ENCODE measurements at regions not wholly inside any gene's neighbourhood (a gene's known extent, or its start where the extent isn't known, plus 50 kb on each side); places are given as distances from the start of the nearest gene placed in this dataset.

DNA sequence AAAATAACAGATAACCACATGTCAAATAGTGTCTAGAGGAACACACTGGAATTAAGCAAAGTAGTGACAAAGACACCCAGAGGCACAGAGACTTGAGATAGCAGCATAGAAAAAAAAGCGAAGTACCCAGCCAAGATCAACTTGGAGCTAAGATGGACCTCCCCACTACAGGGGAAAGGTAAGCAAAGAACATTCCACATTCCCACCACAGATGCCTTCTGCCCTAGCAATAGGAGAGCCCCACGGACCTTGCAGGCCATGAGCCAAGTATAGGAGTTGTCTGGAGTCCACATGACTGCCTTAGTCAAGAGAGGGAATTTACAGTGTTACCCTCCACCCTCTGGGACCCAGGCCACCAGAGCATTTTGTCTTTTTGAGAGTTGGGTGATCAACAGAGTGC, 110.7 kb upstream of the SPRY2 start:
- no peak for DNase-seq

DNA sequence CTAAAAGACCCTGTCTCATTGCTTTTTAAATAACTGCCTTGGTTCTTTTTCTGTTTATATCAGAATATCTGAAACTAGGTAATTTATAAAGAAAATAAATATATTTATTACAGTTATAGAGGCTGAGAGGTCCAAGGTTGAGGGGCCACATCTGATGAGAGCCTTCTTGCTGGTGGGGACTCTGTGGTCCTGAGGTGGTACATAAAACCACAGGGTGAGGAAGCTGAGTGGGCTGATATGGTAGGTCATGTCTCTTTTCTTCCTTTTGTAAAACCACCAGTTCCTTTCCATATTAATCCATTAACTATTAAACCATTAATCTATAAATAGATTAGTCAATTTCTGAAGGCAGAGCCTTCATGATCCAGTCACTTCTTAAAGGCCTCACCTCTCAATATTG, 109.5 kb upstream of the SPRY2 start:
- DNase-seq = no peak

GRCh38 chr13:80448725-80449124, 107.8 kb upstream of the SPRY2 start:
- no peak for DNase-seq

GRCh38 chr13:80447747-80448146, 106.8 kb upstream of the SPRY2 start:
- no peak for DNase-seq

DNA sequence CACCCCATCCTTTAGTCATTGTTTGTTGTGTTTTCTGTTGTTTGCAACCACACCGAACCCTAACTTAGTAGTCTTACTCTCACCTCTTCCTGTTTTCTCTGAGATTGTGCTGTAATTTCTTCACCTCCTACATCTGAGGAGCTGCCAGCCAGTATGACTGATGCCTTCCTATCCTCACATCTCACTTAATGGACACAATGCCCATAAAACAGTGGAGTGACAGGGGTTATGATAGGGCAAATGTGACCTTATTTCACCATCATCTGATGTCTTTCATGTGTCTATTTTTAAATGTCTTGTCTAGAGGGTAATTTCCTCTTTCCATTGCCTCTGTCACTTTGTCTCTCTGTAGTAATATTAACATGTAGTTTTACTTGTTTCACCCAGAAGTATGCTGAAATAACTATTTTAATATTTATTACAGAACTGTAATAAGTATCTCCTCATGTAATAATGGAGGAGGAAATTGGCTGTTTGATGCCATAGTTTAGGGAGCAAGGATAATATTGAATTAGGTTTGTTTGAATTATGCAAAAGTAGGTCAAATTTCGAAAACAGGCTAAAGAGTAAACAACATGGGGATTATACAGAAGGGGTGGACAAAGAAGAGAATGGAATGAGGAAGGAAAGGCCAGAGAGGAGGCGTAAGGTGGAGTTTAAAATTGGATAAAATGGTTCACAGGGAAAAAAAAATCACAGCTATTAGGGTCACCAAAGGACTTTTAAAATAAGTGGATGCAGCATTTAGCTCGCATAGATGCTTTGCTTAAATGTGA, 103.5 kb upstream of the SPRY2 start:
- no peak for DNase-seq

DNA sequence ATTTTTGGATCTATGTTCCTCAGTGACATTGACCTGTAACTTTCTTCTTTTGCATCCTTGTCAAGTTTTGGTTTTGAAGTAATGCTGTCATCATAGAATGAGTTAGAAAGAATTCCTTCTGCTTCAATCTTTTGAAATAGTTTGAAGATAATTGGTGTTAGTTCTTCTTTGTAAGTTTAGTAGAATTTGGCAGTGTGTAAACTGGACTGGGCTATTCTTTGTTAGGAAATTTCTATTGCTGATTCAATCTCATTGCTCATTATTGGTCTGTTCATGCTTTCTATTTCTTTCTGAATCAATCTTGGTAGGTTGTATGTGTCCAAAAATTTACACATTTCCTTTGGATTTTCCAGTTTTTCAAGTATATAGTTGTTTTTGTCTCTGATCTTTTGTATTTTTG, 101.7 kb upstream of the SPRY2 start:
- DNase-seq = no peak

DNA sequence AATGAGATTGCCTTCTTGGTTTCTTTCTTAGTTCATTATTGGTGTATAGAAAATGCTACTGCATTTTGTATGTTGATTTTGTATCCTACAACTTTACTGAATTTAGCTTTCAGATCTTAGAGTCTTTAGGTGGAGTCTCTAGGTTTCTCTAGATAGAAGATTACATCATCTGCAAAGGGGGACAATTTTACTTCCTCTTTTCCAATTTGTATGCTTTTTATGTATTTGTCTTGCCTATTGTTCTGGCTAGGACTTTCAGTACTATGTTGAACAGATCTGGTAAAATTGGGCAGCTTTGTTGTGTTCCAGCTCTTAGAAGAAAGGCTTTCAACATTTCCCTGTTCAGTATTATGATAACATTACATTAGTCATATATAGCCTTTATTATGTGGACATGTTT, 101.0 kb upstream of the SPRY2 start:
- no peak for DNase-seq

DNA sequence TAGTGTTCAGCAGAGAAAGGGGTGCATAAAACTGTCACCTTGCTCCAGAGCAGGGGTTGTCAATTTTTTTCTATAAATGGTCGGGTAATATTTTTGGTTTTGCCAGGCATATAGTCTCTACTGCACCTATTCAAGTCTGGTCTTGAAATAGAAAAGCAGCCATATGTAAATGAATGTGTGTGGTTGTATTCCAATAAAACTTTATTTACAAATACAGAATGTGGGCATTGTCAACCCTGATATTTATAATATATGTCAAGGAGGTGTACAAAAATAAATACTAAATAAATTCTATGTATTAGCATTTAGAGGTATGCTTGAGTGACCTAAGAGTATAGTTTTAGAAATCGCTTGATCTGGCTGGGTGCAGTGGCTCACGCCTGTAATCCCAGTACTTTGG, 97.6 kb upstream of the SPRY2 start:
- DNase-seq = no peak

DNA sequence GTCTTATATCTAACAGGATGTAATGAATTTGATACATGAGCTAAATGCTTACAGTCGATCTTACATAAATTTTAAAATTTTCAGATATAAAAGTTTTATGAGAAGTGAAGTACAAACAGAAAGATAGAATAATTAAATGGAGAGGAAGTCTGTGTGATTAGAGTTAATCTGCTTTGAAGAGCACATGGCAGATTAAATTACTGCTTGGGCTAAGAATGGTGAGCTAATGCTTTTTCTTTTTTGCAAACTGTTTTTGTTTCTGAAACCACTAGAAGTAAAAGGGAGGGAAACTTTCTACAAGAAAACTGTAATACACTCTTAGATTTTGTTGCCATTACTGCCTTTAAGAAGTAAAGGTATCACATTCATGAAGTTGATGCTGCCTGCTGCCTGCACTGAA, 96.3 kb upstream of the SPRY2 start:
- DNase-seq = no peak

- DNase-seq = no peak
Observed at GRCh38 chr13:80436571-80437169, 95.7 kb upstream of the SPRY2 start.

DNA sequence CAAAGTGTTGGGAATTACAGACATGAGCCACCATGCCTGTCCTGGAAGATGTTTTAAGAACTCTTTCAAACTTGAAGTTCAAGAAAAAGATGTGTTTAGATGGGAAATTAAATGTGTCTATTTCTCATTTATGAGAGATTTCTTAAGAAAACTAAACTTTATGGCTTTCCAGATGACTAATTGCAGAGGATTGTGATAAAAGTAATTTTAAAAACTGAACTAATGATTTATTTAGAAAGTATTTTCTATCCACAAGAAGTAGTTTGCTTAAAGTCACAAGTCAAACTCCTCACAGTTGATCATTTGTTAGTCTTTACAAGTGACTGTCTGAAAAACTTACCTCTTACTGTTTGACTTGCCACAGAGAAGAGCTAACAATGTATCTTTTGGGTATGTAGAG, 89.6 kb upstream of the SPRY2 start:
- no peak for DNase-seq

- DNase-seq = no peak
Observed at GRCh38 chr13:80428349-80429096, 87.6 kb upstream of the SPRY2 start.

GRCh38 chr13:80419416-80419815, 78.5 kb upstream of the SPRY2 start:
- DNase-seq = no peak

DNA sequence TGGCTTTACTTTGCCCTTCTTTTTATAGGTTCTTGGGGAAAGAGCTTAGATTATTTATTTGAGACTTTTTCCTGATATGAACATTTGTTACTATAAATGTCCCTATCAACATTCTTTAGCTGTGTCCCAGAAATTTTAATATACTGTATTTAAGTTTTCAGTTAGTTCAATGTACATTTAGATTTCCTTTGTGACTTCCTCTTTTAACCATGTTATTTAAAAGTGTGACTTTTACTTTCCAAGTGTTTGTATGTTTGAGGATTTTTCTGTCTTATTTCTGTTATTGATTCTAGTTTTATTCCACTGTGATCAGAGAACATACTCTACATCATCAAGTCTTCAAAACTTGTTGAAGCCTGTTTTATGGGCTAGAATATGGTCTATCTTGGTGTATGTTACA, 72.7 kb upstream of the SPRY2 start:
- DNase-seq = no peak

DNA sequence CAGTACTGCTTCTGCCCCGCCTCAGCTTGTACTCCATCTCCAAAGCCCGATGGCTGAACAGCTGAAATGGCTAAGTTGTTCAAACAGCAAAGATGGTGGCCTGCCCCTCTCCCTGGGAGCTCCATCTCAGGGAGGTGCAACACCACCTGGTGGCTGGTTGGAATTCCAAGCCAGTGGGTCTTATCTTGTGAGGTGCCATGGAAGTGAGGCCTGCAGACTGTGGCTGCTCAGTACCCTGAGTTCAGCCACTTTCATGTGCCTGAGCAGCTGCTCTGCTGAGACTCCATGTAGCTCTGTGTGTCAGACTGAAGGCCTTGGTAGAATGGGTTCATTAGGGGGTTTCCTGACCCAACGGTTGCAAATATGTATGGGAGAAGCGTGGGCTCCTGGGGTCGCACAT, 67.3 kb upstream of the SPRY2 start:
- no peak for DNase-seq

- no peak for DNase-seq
Observed at GRCh38 chr13:80400865-80401426, 60.0 kb upstream of the SPRY2 start.

DNA sequence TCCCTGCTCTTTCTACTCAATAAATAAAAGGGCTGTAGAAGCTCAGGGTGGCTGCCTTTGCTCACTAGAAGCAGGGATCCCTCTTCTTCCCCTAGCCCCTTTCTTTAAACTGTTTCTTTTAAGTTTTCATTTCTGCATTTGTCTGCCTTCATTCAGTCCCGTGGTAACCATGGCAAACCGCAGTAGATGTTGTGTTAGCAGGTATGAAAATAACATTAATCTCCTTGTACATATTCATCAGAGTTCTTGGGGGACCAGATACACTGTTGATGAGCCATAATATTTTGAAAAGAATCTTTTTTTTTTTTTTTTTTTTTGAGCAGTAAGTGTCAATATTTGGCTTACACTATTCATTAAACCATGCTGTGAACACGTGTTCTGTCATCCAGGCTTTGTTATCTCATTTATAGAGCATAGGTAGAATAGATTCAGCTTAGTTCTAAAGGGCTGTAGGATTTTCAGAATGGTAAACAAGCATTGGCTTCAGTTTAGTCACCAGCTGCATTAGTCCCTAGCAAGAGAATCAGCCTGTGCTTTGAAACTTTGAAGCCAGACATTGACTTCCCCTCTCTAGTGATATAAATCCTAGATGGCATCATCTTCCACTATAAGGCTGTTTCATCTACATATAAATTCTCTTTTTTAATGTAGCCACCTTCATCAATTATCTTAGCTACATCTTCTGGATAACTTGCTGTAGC, 59.4 kb upstream of the SPRY2 start:
- no peak for DNase-seq

DNA sequence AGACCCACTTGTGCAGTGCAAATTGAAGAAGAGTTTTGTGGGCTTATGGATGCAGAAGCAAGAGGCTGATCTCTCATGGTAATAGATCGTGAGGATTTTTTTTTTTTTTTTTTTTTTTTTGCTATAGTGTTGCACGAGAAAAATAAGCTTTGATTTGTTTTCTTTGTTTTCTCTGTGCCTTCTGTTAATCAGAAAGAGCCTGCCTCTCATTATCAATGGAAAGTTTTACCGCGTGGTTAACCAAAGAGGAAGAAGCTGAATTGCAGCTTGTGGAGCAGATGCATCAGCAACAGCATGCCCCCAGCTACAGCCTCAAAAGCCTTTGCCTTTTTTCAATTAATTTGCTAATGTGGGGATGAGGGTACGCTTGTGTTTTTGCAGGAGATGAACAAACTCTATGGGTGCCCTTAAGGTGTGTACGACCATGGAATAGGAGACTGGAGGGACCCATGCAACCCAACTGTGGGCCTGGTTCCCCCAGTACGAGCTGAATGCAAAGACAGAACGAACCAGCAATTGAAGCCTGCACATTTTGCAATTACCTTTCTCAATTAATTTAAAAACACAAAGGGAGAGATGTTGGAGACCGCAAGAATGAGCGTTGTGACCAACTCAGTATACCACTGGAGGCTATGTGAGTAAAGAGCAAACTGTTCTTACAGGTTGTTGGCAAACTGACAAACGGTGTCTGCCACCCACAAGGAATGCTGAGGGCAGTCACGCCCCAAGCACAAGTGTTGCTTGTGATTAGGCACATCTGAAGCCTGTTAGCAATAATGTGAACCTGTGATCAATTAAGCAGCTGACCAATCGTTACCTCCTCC, 58.6 kb upstream of the SPRY2 start:
- DNase-seq = no peak

Measured in activated gamma-delta T cell (primary cell).